Tibial nerve (tissue), 4 donors: ENCODE measurements at regions not wholly inside any gene's neighbourhood (a gene's known extent, or its start where the extent isn't known, plus 50 kb on each side); places are given as distances from the start of the nearest gene placed in this dataset.

Experiments used
- DNase-seq, 2 donors: peaks; one replicate each; pipeline ENCODE4 v3.0.0-alpha.2; 2019; ENCODE audit warnings: low spot score in 2 of 2
- H3K27ac ChIP-seq, 4 donors: fragments of 200-600 bp; sonication (generic) in 3 of 4; one replicate each; pipeline ENCODE4 v1.5.1; 2017 to 2019; ENCODE audit warnings: mild to moderate bottlenecking in 1 of 4
- H3K27me3 ChIP-seq, 2 donors: fragments of 200-600 bp; sonication (generic) in 1 of 2; one replicate each; pipeline versions ENCODE4 v1.5.1 to v1.6.0; 2017 to 2019
- H3K36me3 ChIP-seq, 3 donors: fragments of 200-600 bp; sonication (generic); one replicate each; pipeline ENCODE4 v1.5.1; 2018 to 2019
- H3K4me1 ChIP-seq, 4 donors: fragments of 200-600 bp; sonication (generic) in 3 of 4; one replicate each; pipeline ENCODE4 v1.5.1; 2017 to 2019
- H3K4me3 ChIP-seq, 4 donors: fragments of 200-600 bp; sonication (generic) in 3 of 4; one replicate each; pipeline ENCODE4 v1.5.1; 2017 to 2019; ENCODE audit warnings: mild to moderate bottlenecking in 1 of 4, moderate library complexity in 1 of 4
- H3K9me3 ChIP-seq, 4 donors: fragments of 200-600 bp; sonication (generic) in 3 of 4; one replicate each; pipeline ENCODE4 v1.5.1; 2017 to 2019
- EP300 ChIP-seq, 2 donors: sonication (generic); formaldehyde crosslinking; IDR thresholded peaks; one replicate each; pipeline ENCODE4 v1.6.1; 2017; ENCODE audit warnings: antibody characterized with exemption in 2 of 2, mild to moderate bottlenecking in 1 of 2
- POLR2A ChIP-seq, 2 donors: fragments of 450-650 bp; IDR thresholded peaks; one replicate each; pipeline ENCODE4 v1.6.1; 2017; ENCODE audit warnings: antibody characterized with exemption in 2 of 2, mild to moderate bottlenecking in 2 of 2, moderate library complexity in 2 of 2
- WGBS, 2 donors: methylation state at CpG; one replicate each; pipeline ENCODE4 v1.1.5; 2018; 5-methylcytosine and 5-hydroxymethylcytosine counted together
- TF ChIP-seq, protein P1 (sequence below), 5 experiments: fragments of 200-600 bp in 3 of 5; fragments of 450-650 bp in 2 of 5; sonication (generic) in 3 of 5; IDR thresholded peaks; one replicate each; pipeline ENCODE4 v1.5.1; 2016 to 2019; ENCODE audit warnings: antibody characterized with exemption in 5 of 5, mild to moderate bottlenecking in 3 of 5, moderate library complexity in 2 of 5

DNA sequence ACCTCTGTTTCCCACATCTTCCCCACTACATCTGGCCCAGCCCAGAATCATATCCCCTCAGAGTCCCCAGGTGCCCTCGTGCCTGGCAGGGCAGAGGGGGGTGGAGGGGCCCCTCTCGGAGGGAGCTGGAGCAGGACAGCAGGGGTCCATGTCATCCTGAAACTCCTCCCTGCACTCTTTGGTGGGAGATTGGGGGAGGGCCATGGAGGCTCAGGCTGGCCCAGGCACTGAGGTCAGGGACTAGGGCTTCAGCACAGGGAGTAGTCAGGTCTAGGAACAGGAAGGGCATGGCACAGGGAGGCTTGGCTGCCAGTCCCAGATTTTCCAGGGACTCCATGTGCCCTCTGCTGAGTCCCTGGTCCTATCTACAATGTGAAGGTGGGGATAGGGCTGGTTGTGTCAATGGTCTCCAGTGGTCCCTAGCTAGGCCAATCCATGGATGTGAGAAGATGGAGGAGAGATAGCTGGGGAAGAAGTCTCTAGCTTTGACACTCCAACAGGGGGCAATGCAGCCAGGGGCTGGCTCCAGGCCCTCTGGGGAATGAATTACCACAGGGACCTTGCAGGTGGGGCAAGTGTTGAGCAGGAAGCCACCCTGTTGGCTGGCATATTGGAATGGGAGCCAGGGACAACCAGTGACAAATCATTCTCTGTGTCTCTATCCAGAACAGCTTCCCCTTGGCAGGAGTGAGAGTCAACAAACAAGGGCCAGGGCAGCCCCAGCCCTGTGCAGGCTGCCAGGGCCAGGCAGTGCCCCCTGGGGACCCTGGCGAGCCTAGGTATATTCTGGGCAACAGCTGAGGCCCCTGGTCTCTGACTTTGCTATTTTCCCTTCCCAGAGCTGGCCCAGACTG is 154.4 kb downstream of the EFNB1 start:
- H3K4me3 ChIP-seq: no peak overlapping the region
- H3K4me1 ChIP-seq: peaks cover 0 to 10% (median 0%) of the 10 kb centered on the region in 4 donors
- H3K9me3 ChIP-seq: no peaks in the 10 kb centered on the region
- WGBS, 2 donors: 63 to 100% methylated on average over 2 to 3 of the region's 3 CpGs
- H3K27ac ChIP-seq: no peak overlapping the region
- DNase-seq: no peak
- H3K36me3 ChIP-seq: no peaks in the 10 kb centered on the region
- TF ChIP-seq EP300 (IDR thresholded peaks at IDR 0.05): no peak
- no peak for TF ChIP-seq POLR2A (IDR thresholded peaks at IDR 0.05)
- TF ChIP-seq, protein P1, sequence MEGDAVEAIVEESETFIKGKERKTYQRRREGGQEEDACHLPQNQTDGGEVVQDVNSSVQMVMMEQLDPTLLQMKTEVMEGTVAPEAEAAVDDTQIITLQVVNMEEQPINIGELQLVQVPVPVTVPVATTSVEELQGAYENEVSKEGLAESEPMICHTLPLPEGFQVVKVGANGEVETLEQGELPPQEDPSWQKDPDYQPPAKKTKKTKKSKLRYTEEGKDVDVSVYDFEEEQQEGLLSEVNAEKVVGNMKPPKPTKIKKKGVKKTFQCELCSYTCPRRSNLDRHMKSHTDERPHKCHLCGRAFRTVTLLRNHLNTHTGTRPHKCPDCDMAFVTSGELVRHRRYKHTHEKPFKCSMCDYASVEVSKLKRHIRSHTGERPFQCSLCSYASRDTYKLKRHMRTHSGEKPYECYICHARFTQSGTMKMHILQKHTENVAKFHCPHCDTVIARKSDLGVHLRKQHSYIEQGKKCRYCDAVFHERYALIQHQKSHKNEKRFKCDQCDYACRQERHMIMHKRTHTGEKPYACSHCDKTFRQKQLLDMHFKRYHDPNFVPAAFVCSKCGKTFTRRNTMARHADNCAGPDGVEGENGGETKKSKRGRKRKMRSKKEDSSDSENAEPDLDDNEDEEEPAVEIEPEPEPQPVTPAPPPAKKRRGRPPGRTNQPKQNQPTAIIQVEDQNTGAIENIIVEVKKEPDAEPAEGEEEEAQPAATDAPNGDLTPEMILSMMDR (IDR thresholded peaks at IDR 0.05): no peak
- H3K27me3 ChIP-seq: no peaks in the 10 kb centered on the region

DNA sequence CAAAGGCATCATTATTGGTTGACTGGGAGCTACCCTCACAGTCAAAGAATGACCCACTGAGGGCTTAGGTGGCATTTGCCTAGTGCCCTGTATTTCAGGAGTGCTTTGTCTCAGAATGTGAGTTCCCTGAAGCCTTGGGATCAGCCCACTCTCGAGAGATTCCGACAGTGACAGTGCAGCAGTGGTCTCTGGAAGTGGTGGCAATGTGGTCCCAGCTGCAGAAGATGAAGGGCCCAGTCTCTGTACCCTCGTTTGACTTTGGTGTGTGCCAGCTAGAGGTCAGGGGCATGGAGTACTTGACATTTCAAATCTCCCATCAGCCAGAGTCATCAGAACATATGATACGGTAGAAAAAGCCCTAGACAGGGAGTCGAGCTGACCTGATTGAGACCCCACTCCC is 153.7 kb downstream of the EFNB1 start:
- Histone ChIP-seq H3K36me3 (no peaks in the 10 kb centered on the region), H3K9me3 (no peaks in the 10 kb centered on the region), H3K4me1 (peaks cover 0 to 16% (median 0%) of the 10 kb centered on the region in 4 donors), H3K4me3 (no peak overlapping the region), H3K27me3 (no peaks in the 10 kb centered on the region), H3K27ac (no peak overlapping the region)
- 64 to 70% methylated on average over 5 of the region's 5 CpGs for WGBS, 2 donors
- TF ChIP-seq, protein P1 (IDR thresholded peaks at IDR 0.05): no peak
- no peak for TF ChIP-seq EP300 (IDR thresholded peaks at IDR 0.05)
- TF ChIP-seq POLR2A (IDR thresholded peaks at IDR 0.05): no peak
- no peak for DNase-seq

DNA sequence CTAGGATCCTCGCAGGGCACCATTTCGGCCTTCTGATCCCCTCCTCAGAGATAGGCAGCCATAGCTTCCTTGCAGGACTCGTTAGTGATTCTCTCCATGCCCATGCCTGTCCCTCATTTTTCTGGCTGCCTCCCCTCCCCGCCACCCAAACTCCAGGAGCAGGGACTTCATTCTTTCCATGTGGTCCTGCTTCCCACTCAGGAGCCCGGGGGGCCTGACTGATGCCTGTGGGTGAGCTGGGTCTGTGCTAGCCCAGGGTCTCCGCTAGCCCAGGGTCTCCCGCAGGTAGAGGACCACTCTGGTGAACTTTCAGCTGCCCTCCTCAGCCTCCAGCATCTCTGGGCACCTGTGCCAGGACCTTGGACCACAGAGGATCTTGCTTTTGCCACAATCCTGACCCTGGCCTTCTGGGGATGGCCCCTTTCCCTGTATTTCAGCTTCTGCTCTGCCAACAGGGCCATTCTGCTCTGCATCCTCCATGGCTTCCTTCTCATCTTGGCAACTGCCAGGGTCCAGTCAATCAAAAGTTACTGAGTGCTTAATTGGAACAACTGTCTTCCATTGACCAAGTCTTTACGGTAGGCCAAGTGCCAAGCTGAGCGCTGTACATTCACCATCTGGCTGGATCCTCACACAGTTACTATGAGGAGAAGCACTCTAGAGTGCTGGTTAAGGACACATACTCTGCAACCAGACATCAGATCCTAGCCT is 152.2 kb downstream of the EFNB1 start:
- peaks cover 0 to 16% (median 0%) of the 10 kb centered on the region in 4 donors for H3K4me1 ChIP-seq
- no peaks in the 10 kb centered on the region for H3K27me3 ChIP-seq
- 81 to 93% methylated on average over 3 to 9 of the region's 9 CpGs for WGBS, 2 donors
- DNase-seq: no peak
- no peaks in the 10 kb centered on the region for H3K36me3 ChIP-seq
- H3K9me3 ChIP-seq: no peaks in the 10 kb centered on the region
- no peak overlapping the region for H3K4me3 ChIP-seq
- TF ChIP-seq POLR2A (IDR thresholded peaks at IDR 0.05) (no peak), EP300 (IDR thresholded peaks at IDR 0.05) (no peak)
- TF ChIP-seq, protein P1 (IDR thresholded peaks at IDR 0.05): no peak
- no peak overlapping the region for H3K27ac ChIP-seq

DNA sequence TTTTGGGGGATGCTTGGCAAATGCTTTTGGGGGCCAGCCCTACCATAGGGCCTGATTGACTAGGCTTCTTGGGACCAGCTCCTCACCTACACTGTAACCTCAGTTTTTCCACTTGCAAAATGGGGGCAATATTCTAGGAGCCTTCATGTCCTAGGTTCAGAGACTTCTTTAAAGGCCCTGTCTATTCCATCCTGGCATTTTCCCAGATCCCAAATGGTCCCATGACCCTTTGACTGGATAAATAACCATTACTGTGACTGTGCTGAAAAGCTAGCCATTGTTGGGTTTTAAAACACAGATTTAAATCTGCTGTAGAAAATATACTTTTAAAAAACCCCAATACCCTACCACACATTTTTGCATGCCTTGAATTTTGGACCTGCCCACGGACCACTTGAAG is 149.8 kb downstream of the EFNB1 start:
- WGBS, 2 donors: 11 to 21% methylated on average over 1 of the region's 1 CpG

More for the DNA sequence above, 149.8 kb downstream of the EFNB1 start:
- H3K36me3 ChIP-seq: no peaks in the 10 kb centered on the region
- no peak for TF ChIP-seq EP300 (IDR thresholded peaks at IDR 0.05)
- no peak for TF ChIP-seq POLR2A (IDR thresholded peaks at IDR 0.05)
- TF ChIP-seq, protein P1 (IDR thresholded peaks at IDR 0.05): no peak
- H3K27ac ChIP-seq: peak overlapping the region in 2 of 4 donors; percentile 39 to 41
- no peak for DNase-seq
- H3K4me1 ChIP-seq: peaks cover 0 to 16% (median 0%) of the 10 kb centered on the region in 4 donors
- no peaks in the 10 kb centered on the region for H3K27me3 ChIP-seq
- H3K9me3 ChIP-seq: peaks cover 0 to 12% (median 0%) of the 10 kb centered on the region in 4 donors
- no peak overlapping the region for H3K4me3 ChIP-seq
